Skeletal muscle satellite cell (primary cell): ENCODE measurements at regions not wholly inside any gene's neighbourhood (a gene's known extent, or its start where the extent isn't known, plus 50 kb on each side); places are given as distances from the start of the nearest gene placed in this dataset.

Source experiments
- H3K27me3 ChIP-seq: 2 replicates; pipeline ENCODE4 v1.7.0; 2013; ENCODE audit warnings: low read length; ENCODE audit not compliant: control insufficient read depth, insufficient read depth
- H3K36me3 ChIP-seq: 2 replicates; pipeline ENCODE4 v1.7.0; 2013; ENCODE audit warnings: mild to moderate bottlenecking, control low read depth, low read length; ENCODE audit not compliant: insufficient read depth
- H3K4me1 ChIP-seq: 2 replicates; pipeline ENCODE4 v1.7.0; 2013; ENCODE audit warnings: low read length; ENCODE audit not compliant: control insufficient read depth, insufficient read depth
- H3K4me2 ChIP-seq: 2 replicates; pipeline ENCODE4 v1.7.0; 2013; ENCODE audit warnings: mild to moderate bottlenecking, low read length
- H3K4me3 ChIP-seq: 2 replicates; pipeline ENCODE4 v1.7.0; 2013; ENCODE audit warnings: low read length
- H3K9ac ChIP-seq: 2 replicates; pipeline ENCODE4 v1.7.0; 2013; ENCODE audit warnings: mild to moderate bottlenecking, low read depth, low read length, moderate library complexity
- H3K9me3 ChIP-seq: replicated peaks from 2 replicates; pipeline ENCODE4 v1.7.0; 2013; ENCODE audit warnings: mild to moderate bottlenecking, control low read depth, low read length

GRCh38 chr5:62685221-62685620, 106.6 kb downstream of the LRRC70 start:
- no peaks in the 10 kb centered on the region for H3K4me1 ChIP-seq
- no peak overlapping the region for H3K9ac ChIP-seq
- H3K4me3 ChIP-seq = no peak overlapping the region
- no peak overlapping the region for H3K4me2 ChIP-seq
- H3K27me3 ChIP-seq = no peaks in the 10 kb centered on the region
- no peaks in the 10 kb centered on the region for H3K9me3 ChIP-seq
- H3K36me3 ChIP-seq = no peaks in the 10 kb centered on the region

GRCh38 chr5:62684310-62684709, 105.7 kb downstream of the LRRC70 start:
- Histone ChIP-seq H3K4me1 (no peaks in the 10 kb centered on the region), H3K36me3 (no peaks in the 10 kb centered on the region), H3K4me2 (no peak overlapping the region), H3K9ac (no peak overlapping the region), H3K27me3 (no peaks in the 10 kb centered on the region), H3K9me3 (no peaks in the 10 kb centered on the region), H3K4me3 (no peak overlapping the region)

- Histone ChIP-seq H3K4me2 (no peak overlapping the region), H3K36me3 (no peaks in the 10 kb centered on the region), H3K9me3 (peaks cover 6% of the 10 kb centered on the region), H3K4me1 (no peaks in the 10 kb centered on the region), H3K27me3 (no peaks in the 10 kb centered on the region), H3K4me3 (no peak overlapping the region), H3K9ac (no peak overlapping the region)
Observed at GRCh38 chr5:62682059-62682458, 103.4 kb downstream of the LRRC70 start.

GRCh38 chr5:62681117-62681850, 102.7 kb downstream of the LRRC70 start:
- no peaks in the 10 kb centered on the region for H3K36me3 ChIP-seq
- no peaks in the 10 kb centered on the region for H3K27me3 ChIP-seq
- H3K9me3 ChIP-seq = peaks cover 6% of the 10 kb centered on the region
- no peaks in the 10 kb centered on the region for H3K4me1 ChIP-seq
- no peak overlapping the region for H3K9ac ChIP-seq
- H3K4me2 ChIP-seq = no peak overlapping the region
- no peak overlapping the region for H3K4me3 ChIP-seq

- Histone ChIP-seq H3K4me2 (no peak overlapping the region), H3K4me1 (no peaks in the 10 kb centered on the region), H3K27me3 (no peaks in the 10 kb centered on the region), H3K4me3 (no peak overlapping the region), H3K9ac (no peak overlapping the region), H3K9me3 (peaks cover 6% of the 10 kb centered on the region), H3K36me3 (no peaks in the 10 kb centered on the region)
Observed at GRCh38 chr5:62680121-62680520, 101.5 kb downstream of the LRRC70 start.
